Kidney epithelial cell (primary cell): ENCODE measurements at regions not wholly inside any gene's neighbourhood (a gene's known extent, or its start where the extent isn't known, plus 50 kb on each side); places are given as distances from the start of the nearest gene placed in this dataset.

ENCODE experiments used
- DNase-seq: peaks from one replicate; pipeline ENCODE4 v3.0.0-alpha.2; 2010; ENCODE audit warnings: low read depth
- H3K27me3 ChIP-seq: 2 replicates; pipeline ENCODE4 v1.6.0; 2011; ENCODE audit warnings: low read length; ENCODE audit not compliant: control insufficient read depth, insufficient read depth
- H3K36me3 ChIP-seq: 2 replicates; pipeline ENCODE4 v1.5.1; 2011; ENCODE audit warnings: low read length; ENCODE audit not compliant: control insufficient read depth, insufficient read depth
- H3K4me3 ChIP-seq: 2 replicates; pipeline ENCODE4 v1.5.1; 2011; ENCODE audit warnings: low read depth, mild to moderate bottlenecking, control low read depth, low read length
- TF ChIP-seq, protein P1 (sequence below): IDR thresholded peaks from 2 replicates; pipeline ENCODE4 v1.5.1; 2011; ENCODE audit warnings: mild to moderate bottlenecking, moderate library complexity, low read length, control low read depth, inconsistent platforms; ENCODE audit not compliant: insufficient read depth, poor library complexity, severe bottlenecking

- DNase-seq = no peak
- H3K4me3 ChIP-seq = no peak overlapping the region
- no peaks in the 10 kb centered on the region for H3K36me3 ChIP-seq
- no peaks in the 10 kb centered on the region for H3K27me3 ChIP-seq
- TF ChIP-seq, protein P1, sequence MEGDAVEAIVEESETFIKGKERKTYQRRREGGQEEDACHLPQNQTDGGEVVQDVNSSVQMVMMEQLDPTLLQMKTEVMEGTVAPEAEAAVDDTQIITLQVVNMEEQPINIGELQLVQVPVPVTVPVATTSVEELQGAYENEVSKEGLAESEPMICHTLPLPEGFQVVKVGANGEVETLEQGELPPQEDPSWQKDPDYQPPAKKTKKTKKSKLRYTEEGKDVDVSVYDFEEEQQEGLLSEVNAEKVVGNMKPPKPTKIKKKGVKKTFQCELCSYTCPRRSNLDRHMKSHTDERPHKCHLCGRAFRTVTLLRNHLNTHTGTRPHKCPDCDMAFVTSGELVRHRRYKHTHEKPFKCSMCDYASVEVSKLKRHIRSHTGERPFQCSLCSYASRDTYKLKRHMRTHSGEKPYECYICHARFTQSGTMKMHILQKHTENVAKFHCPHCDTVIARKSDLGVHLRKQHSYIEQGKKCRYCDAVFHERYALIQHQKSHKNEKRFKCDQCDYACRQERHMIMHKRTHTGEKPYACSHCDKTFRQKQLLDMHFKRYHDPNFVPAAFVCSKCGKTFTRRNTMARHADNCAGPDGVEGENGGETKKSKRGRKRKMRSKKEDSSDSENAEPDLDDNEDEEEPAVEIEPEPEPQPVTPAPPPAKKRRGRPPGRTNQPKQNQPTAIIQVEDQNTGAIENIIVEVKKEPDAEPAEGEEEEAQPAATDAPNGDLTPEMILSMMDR = no peak
Measured at GRCh38 chr2:82694431-82694830, 1764.6 kb downstream of the SUCLG1 start.

DNA sequence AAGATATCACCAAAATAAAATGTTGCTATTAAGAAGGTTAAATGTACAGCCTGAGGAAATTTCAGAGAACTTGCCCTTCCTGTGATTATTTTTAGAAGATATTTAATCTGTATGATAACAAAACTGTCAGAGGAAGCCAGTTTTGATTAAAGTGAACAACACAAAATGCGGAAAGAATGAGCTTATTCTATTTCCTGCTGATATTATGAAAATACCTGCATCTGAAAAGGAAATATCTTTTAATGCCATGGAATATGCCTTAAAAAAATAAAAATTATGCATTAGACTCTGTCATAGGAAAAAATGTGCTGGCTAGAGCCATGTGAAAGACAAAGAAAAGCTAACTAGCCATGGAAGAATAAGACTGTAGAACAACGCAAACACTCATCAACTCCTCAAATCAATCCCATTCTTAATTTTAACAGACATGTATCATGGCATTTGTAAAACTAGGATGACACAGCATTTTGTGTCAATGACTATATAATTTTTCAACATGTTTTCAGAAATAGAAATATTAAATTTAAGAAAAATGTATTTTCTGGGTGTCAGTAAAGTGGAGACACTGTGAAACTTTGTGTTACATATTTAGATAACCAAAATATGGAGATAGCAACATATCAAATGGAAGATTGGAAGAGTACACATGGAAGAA, 1768.2 kb downstream of the SUCLG1 start:
- TF ChIP-seq, protein P1 = no peak
- no peak for DNase-seq
- Histone ChIP-seq H3K27me3 (no peaks in the 10 kb centered on the region), H3K4me3 (no peak overlapping the region), H3K36me3 (no peaks in the 10 kb centered on the region)

DNA sequence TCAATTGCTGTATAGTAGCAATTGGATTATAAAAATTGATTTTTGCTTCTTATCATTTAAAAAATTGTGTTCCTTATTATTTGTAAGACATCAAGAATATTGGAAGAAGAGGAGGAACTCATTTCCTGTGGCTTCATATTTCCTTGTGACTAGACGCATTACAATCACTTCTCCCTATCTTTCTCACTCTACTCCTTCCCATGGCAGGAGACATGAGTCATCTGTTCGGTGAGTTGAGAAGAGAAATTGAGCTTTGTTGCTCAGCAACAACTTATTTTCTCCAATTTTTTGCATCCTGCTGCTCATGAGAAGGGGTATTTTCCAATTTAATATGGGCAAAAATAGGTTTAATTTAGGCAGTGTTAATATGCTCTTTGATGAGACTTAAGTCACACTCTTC, 1783.9 kb downstream of the SUCLG1 start:
- Histone ChIP-seq H3K4me3 (no peak overlapping the region), H3K36me3 (no peaks in the 10 kb centered on the region), H3K27me3 (no peaks in the 10 kb centered on the region)
- TF ChIP-seq, protein P1 = no peak
- DNase-seq = peak; percentile 51

GRCh38 chr2:82674652-82675051, 1784.4 kb downstream of the SUCLG1 start:
- TF ChIP-seq, protein P1 = no peak
- Histone ChIP-seq H3K4me3 (no peak overlapping the region), H3K27me3 (no peaks in the 10 kb centered on the region), H3K36me3 (no peaks in the 10 kb centered on the region)
- no peak for DNase-seq

DNA sequence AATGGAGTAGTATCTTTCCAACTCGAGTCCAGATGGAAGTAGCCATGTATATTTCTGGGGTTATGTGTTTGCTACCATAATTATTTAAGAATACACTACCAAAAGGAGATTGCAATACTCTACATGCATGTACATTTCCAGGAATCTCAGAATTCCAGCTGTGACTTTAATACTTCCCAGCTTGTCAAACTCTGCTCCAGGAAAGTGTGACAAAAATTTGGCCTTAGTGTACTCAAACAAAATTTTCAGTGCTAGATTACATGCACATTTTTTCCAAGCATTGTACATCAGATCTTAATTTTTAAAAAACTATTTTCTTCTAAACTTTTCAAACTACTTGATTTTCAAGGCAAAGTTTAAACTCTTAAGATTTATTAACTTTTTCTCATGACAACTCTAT, 1791.6 kb downstream of the SUCLG1 start:
- Histone ChIP-seq H3K27me3 (no peaks in the 10 kb centered on the region), H3K4me3 (no peak overlapping the region), H3K36me3 (no peaks in the 10 kb centered on the region)
- TF ChIP-seq, protein P1 = no peak
- no peak for DNase-seq

DNA sequence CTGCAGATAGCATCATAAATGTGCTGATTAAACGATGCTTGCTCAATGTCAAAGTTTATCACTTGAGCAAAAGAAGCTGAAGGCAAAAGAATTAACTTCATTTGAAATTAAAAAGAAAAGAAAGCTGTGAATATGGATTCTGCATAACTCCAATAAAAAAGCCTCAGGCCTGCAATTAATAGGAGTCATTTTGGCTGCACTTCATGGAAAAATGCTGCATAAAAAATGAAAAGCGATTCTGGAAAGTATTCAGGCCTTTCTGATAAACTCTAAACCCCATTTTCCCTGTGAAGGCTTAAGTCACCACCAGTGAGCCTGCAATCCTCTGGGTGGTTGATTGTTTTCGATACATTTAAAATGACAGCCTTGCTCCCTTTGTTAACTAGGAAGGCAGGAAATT, 1793.4 kb downstream of the SUCLG1 start:
- TF ChIP-seq, protein P1 = no peak
- Histone ChIP-seq H3K36me3 (no peaks in the 10 kb centered on the region), H3K27me3 (no peaks in the 10 kb centered on the region), H3K4me3 (no peak overlapping the region)
- DNase-seq = no peak
